Testis (tissue), 2 donors: ENCODE measurements at regions not wholly inside any gene's neighbourhood (a gene's known extent, or its start where the extent isn't known, plus 50 kb on each side); places are given as distances from the start of the nearest gene placed in this dataset.

ENCODE experiments used
- CTCF ChIP-seq, 3 experiments: fragments of 450-650 bp in 2 of 3; fragments of 200-600 bp in 1 of 3; sonication (generic) in 1 of 3; IDR thresholded peaks; one replicate each; pipeline ENCODE4 v1.5.1; 2016 to 2019; ENCODE audit warnings: antibody characterized with exemption in 3 of 3, mild to moderate bottlenecking in 2 of 3, moderate library complexity in 1 of 3
- POLR2A ChIP-seq: fragments of 450-650 bp; IDR thresholded peaks from one replicate; pipeline ENCODE4 v1.6.1; 2017; ENCODE audit warnings: antibody characterized with exemption, mild to moderate bottlenecking, moderate library complexity

GRCh38 chr10:6659451-6659850 lies 79.4 kb upstream of the PRKCQ start:
- TF ChIP-seq CTCF (IDR thresholded peaks at IDR 0.05) (no peak), POLR2A (no peak)
